ENCODE measurements at regions not wholly inside any gene's neighbourhood (a gene's known extent, or its start where the extent isn't known, plus 50 kb on each side); places are given as distances from the start of the nearest gene placed in this dataset.

DNA sequence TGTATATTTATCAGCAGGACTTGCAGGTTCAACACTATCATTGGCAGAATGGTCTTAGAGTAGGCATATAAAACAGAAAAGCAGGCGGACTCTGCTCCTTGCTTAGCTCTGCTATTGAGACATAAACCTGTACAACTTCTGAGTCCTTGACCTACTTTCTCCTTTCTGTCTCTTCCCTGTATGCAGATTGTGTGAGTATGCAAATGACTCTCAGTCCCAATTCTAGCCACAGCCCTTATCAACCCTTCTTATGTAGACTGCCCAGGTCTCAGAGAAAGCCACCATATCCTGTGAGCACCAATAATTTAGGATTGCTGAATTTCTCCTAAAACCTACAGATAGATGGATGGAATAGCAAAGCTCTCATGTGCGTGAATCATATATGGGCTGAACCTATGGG, 367.6 kb upstream of the DDI1 start:
- no peak for DNase-seq

- DNase-seq = no peak
Observed at GRCh38 chr11:103671143-103671651, 365.2 kb upstream of the DDI1 start.

- DNase-seq = no peak
Observed at GRCh38 chr11:103673773-103674172, 362.7 kb upstream of the DDI1 start.

DNA sequence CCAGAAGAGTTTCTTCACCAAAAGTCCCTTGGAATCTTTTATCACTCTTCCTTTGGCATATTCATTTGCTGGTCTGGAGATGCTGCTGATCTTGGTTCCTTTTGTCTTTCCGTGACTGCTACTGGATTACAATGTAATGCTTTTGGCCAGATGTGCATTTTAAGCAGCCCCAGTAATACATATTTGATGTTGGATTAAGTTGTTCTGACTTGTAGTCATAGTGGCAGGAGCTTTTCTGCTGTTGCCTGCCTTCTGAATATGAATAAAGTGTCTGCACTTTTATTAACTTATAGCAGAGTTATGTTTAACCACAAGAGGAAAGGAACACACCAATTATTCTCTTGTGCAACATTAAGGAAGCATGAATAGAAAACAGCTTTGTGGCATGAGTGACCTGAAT, 360.0 kb upstream of the DDI1 start:
- no peak for DNase-seq

DNA sequence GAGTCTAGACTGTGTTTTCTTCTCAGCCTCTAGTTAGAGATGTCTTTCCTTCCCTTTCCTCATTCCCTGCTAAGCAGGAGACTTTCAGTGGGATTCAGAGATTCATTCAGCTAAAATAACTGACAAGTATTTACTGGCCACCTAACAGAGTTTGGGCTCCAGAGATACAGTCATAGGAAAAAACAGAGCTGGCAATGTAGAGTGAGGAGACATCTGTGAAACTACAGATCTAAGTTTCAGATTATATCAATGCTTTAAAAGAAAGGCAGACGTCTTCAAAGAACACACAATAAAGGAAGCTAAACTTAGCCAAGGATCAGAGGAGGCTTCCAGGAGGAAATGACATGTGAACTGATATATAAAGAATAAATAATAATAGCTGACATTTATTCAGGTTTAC, 355.6 kb upstream of the DDI1 start:
- no peak for DNase-seq

DNA sequence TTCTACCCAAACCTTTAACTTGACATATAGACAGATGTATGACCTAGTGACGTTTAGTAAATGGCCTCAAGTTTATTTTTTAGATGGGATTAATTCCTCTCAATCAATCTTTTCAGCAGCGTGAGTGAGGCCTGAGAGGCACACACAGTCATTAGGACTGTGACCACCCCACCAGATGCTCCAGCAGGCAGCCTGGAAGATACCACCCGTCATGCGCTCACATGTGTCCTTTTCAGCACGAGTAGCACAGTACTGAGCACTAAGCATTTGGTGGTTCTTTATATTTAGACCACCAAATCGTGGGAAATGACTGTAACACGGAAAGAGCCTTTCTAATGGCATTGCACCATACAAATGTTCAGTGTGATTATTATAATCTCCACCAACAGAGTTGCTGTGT, 354.6 kb upstream of the DDI1 start:
- no peak for DNase-seq

DNA sequence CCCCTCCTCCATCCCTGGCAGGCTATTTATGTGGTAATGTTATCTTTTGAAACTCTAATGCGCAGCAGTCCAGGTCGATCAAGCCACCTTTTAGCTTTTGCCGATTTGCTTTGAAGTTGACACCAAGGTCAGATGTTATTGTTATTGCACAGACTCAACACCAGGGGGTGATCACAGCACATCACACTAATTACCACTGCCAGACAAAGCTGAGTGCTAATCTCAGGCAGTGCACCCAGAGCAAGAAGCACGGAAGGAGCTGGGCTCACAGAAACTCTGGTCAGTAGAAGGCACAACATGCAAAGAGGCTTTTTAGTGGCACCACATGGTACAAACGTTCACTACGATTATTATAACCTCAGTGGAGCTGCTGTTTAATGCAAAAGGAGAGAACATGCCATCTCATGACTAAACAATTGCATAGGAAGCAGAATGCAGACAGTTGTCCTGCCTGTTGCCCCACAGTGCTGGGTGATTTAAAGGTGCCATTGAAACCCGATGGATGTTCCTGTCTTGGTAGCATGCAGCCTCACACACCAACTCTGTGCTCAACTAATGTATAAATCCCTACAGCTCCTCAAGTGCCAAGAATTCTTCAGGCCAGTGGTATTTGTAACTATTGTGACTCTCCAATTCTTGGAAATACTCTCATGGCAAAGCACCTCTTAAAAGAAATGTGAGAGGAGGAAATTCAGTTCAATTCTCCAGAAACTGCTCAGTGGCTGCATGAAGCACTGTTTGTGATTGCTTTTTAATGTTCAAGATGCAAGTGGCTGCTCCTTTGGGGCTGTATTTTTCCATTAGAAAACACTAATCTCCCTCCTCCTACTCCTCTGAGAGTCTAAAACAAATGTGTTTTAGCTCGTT, 353.9 kb upstream of the DDI1 start:
- peak; percentile 10 to 17 for DNase-seq

- no peak for DNase-seq
Observed at GRCh38 chr11:103683576-103683975, 352.9 kb upstream of the DDI1 start.

GRCh38 chr11:103688924-103689323, 347.5 kb upstream of the DDI1 start:
- DNase-seq = no peak

GRCh38 chr11:103690356-103690755, 346.1 kb upstream of the DDI1 start:
- DNase-seq = no peak

DNA sequence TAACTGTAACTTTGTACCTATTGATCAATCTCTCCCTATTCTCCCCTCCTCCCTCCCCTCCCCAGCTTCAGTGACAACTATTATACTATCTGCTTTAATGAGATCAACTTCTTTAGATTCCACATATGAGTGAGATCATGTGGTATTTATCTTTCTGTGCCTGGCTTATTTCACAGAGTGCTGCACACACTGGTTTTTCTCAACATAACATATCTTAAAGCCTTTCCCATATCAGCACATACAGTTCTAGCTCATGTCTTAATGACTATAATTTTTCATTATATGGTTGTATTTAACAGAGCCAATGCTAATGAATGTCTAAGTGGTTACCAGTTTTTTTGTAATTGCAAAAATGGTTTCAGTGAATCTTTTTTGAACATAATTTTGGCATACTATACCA, 340.3 kb upstream of the DDI1 start:
- no peak for DNase-seq

GRCh38 chr11:103699216-103699615, 337.2 kb upstream of the DDI1 start:
- no peak for DNase-seq

DNA sequence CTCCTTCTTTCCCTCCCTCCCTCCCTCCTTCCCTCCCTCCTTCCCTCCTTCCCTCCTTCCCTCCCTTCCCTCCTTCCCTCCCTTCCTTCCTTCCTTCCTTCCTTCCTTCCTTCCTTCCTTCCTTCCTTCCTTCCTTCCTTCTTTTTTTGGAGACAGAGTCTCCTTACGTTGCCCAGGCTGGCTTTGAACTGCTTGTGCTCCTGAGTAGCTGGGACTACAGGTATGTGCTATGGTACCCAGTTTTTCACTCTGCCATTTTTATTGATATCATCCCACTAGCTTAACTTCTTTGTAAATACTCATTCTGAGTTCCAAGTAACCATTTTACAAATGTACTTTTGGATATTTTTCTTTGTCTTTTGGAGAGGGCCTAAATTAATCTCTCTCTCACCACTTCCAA, 336.8 kb upstream of the DDI1 start:
- no peak for DNase-seq

DNA sequence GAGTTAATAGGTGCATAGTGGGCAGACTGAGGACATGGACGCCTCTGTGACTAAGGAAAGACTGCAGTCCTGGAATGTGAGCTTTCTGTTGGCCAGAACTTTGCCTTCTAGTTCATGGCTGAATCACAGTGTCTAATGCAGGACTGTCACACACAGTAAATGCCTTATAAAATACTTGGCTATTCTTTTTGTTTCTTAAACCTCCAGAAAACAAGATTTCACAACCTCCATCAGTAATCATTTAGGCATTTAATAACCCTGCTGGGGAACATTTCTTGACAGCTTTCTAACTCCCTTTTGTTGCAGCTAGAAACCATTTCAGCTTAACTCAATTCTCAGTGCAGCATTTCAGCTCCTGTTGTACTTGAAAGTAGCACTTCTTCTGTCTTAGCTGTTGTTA, 335.8 kb upstream of the DDI1 start:
- no peak for DNase-seq

DNA sequence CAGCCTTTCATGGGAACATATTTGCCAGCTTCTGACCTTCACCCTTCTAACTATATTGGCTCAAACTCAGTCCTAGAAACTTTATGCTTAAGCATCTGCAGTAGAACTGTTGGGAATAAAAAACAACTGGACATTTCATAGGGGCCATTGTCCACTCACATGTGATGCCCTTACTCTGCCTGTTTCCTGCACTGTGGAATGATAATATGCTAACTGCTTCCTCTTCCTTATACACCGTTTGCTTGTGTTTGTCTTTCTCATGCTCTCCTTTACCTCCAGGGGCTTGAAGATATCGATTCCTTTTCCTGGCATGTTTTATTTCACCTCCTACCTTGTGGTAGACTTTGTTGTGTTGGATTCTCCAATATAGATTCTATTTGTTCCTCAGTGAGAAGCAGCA, 333.0 kb upstream of the DDI1 start:
- DNase-seq = no peak

GRCh38 chr11:103703954-103704353, 332.5 kb upstream of the DDI1 start:
- no peak for DNase-seq

DNA sequence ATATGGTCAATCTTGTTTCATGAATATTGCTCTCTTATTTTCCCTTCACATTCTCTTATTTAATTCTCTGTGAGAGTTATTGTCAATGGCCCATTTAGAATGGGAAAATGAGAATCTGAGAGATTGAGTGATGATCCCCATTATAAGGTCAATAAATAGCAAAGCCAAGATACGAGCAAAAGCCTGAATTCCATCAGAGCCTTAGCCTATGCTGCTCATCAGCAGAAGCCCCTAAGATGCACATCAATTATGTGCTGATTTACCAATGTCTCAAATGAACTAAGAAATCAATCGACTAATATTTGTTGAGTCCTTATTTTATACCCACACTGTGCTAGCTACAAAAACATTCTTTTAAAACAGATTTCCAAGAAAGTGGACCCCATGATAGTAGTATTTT, 330.8 kb upstream of the DDI1 start:
- DNase-seq = no peak

DNA sequence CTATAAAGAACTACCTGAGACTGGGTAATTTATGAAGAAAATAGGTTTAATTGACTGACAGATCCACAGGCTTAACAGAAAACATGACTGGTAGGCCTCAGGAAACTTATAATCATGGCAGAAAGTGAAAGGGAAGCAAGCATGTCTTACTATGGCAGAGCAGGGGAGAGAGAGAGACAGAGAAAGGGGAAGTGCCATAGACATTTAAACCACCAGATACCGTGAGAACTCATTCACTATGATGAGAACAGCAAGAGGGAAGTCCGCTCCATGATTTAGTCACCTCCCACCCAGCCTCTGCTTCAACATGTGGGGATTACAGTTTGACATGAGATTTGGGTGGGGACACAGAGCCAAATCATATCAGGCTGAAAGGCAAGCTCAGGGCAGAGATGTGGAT, 327.1 kb upstream of the DDI1 start:
- DNase-seq = no peak

- no peak for DNase-seq
Observed at GRCh38 chr11:103714246-103714645, 322.2 kb upstream of the DDI1 start.

- no peak for DNase-seq
Observed at GRCh38 chr11:103716363-103716762, 320.1 kb upstream of the DDI1 start.

DNA sequence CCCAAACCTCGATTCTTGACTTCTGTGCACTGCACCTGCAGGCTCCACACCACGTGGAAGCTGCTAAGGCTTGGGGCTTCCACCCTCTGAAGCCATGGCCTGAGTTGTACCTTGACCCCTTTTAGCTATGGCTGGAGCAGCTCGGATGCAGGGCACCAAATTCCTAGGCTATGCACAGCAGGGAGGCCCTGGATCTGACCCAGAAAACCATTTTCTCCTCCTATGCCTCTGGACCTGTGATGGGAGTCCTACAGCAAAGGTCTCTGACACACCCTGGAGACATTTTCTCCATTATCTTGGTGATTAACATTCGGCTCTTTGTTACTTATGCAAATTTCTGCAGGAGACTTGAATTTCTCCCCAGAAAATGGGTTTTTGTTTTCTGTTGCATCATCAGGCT, 309.2 kb upstream of the DDI1 start:
- DNase-seq = no peak

- DNase-seq = no peak
Observed at GRCh38 chr11:103729617-103730016, 306.8 kb upstream of the DDI1 start.

GRCh38 chr11:103730131-103730940, 306.1 kb upstream of the DDI1 start:
- no peak for DNase-seq

DNA sequence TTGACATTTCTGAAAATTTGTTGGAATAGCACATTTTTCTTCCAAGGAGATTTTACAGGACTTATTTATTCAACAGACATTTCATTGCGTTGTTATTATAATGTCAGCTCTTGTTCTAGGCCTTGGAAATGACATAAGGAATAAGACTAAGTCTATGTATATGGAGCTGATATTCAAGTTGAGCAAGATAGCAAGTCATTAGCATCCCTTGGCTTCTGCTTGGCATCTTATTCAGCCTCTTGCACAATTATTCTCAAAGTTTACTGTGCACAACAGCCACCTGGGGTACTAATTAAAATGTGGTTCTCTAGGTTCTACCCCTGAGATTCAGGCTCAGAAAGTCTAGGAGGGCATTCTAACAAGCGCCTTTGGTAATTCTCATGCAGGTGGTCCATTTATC, 304.8 kb upstream of the DDI1 start:
- DNase-seq = no peak
